Endodermal cell (in vitro differentiated cells): ENCODE measurements at regions not wholly inside any gene's neighbourhood (a gene's known extent, or its start where the extent isn't known, plus 50 kb on each side); places are given as distances from the start of the nearest gene placed in this dataset.

Source experiments
- DNase-seq: peaks from one replicate; pipeline ENCODE4 v3.0.0-alpha.2; 2017
- H3K27ac ChIP-seq: 2 replicates; pipeline ENCODE4 v1.5.1; 2013; ENCODE audit warnings: mild to moderate bottlenecking, low read depth, low read length, moderate library complexity
- H3K27me3 ChIP-seq: 2 replicates; pipeline ENCODE4 v1.6.1; 2013; ENCODE audit warnings: mild to moderate bottlenecking, low read length, moderate library complexity; ENCODE audit not compliant: insufficient read depth, control insufficient read depth, poor library complexity, severe bottlenecking
- H3K36me3 ChIP-seq: 2 replicates; pipeline ENCODE4 v1.7.0; 2013; ENCODE audit warnings: mild to moderate bottlenecking, low read length, moderate library complexity; ENCODE audit not compliant: control insufficient read depth, insufficient read depth
- H3K4me1 ChIP-seq: one replicate; pipeline ENCODE4 v1.7.0; 2013; ENCODE audit warnings: low read length; ENCODE audit not compliant: control insufficient read depth, insufficient read depth
- H3K4me3 ChIP-seq: 2 replicates; pipeline ENCODE4 v1.5.1; 2013; ENCODE audit warnings: mild to moderate bottlenecking, low read length, moderate library complexity
- H3K9ac ChIP-seq: 2 replicates; pipeline ENCODE4 v1.6.1; 2013; ENCODE audit warnings: mild to moderate bottlenecking, low read length, moderate library complexity; ENCODE audit not compliant: poor library complexity, severe bottlenecking; ENCODE audit errors: extremely low read depth
- H3K9me3 ChIP-seq: 2 replicates; pipeline ENCODE4 v1.6.1; 2013; ENCODE audit warnings: mild to moderate bottlenecking, low read length, moderate library complexity; ENCODE audit not compliant: control insufficient read depth
- H3K27ac Mint-ChIP-seq: 2 replicates; pipeline ENCODE4 v1.8.0; 2020; ENCODE audit warnings: mixed read lengths
- H3K27me3 Mint-ChIP-seq: 2 replicates; pipeline ENCODE4 v1.8.0; 2021; ENCODE audit warnings: mild to moderate bottlenecking, mixed read lengths; ENCODE audit not compliant: insufficient read depth
- H3K36me3 Mint-ChIP-seq: 2 replicates; pipeline ENCODE4 v1.8.0; 2020; ENCODE audit warnings: low read depth, mixed read lengths
- H3K4me1 Mint-ChIP-seq: 2 replicates; pipeline ENCODE4 v1.8.0; 2020; ENCODE audit warnings: mixed read lengths
- H3K4me3 Mint-ChIP-seq: 2 replicates; pipeline ENCODE4 v1.8.0; 2020; ENCODE audit warnings: mild to moderate bottlenecking, moderate library complexity, mixed read lengths
- H3K9me3 Mint-ChIP-seq: 2 replicates; pipeline ENCODE4 v1.8.0; 2020; ENCODE audit warnings: mild to moderate bottlenecking, mixed read lengths
- CTCF ChIP-seq: fragments of 200-600 bp; sonication (generic); conservative IDR thresholded peaks from 2 replicates; pipeline ENCODE4 v1.5.0; 2021; ENCODE audit warnings: antibody characterized with exemption, mild to moderate bottlenecking
- WGBS, 2 experiments: methylation state at CpG; one replicate each; pipeline versions ENCODE4 v1.1.5 to v1.1.7; 2013; ENCODE audit warnings: missing lambda C conversion rate in 2 of 2, mixed read lengths in 1 of 2; ENCODE audit not compliant: insufficient coverage in 1 of 2, insufficient read length in 1 of 2; 5-methylcytosine and 5-hydroxymethylcytosine counted together

DNA sequence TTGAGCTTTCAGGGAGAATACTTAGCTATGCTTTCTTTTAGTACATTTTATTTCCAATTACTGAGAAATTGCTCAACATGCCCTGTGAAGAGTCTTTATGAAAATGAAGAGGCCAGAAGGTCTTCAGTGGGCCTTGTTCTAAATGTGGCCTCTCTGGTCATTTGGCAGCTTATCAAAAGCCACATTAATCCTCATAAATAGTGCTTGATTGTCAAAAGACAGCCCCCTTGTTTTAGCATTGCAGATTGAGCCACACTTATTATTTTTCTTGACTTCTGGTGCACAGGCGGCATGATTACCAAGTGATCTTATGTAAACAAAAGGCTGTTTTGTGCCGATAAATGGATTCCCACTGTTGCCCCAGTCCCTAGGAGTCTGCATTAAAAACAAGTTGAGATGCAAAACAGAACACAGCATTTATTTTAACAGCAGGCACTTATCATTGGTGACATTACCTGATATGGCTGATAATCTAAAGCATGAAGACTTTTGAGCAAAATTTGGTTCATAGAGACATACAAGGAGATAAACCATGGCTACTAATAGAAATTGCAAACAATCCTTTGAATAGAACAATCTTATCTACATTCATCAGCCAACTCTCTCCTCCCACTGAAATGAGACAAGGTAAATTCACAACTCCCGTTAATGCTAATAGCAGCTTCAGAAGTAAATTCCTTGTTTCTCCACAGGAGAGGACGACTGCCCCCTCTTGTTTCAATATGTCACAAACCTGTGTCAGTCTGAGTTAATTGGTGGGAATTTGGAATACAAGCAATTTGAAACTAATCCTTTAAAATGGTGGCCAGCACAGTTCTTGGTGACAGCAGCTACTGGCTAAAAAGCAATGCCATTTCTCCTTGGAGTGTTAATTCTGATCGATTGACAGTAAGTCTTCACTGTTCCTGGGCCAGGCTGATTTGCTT lies 194.3 kb downstream of the NSUN3 start:
- H3K4me3 Mint-ChIP-seq: no peak overlapping the region
- H3K27ac ChIP-seq: no peak overlapping the region
- WGBS, 2 experiments: 21 to 55% methylated on average over 2 to 5 of the region's 5 CpGs
- H3K9me3 ChIP-seq: peaks cover 33% of the 10 kb centered on the region
- H3K4me1 ChIP-seq: peaks cover 4% of the 10 kb centered on the region
- H3K4me1 Mint-ChIP-seq: peaks cover 54% of the 10 kb centered on the region
- no peaks in the 10 kb centered on the region for H3K36me3 ChIP-seq
- TF ChIP-seq CTCF: peak; percentile 68
- no peak overlapping the region for H3K9ac ChIP-seq
- H3K4me3 ChIP-seq: no peak overlapping the region
- DNase-seq: peak; percentile 62
- H3K9me3 Mint-ChIP-seq: peaks cover 5% of the 10 kb centered on the region
- peak overlapping the region; percentile 79 for H3K27ac Mint-ChIP-seq
- peaks cover 4% of the 10 kb centered on the region for H3K36me3 Mint-ChIP-seq
- H3K27me3 ChIP-seq: no peaks in the 10 kb centered on the region
- no peaks in the 10 kb centered on the region for H3K27me3 Mint-ChIP-seq

GRCh38 chr3:94258851-94259250 lies 196.0 kb downstream of the NSUN3 start:
- TF ChIP-seq CTCF: no peak
- H3K9me3 Mint-ChIP-seq: peaks cover 5% of the 10 kb centered on the region

GRCh38 chr3:94259291-94259690 lies 196.4 kb downstream of the NSUN3 start:
- H3K27ac Mint-ChIP-seq: peak overlapping the region; percentile 79
- H3K4me1 Mint-ChIP-seq: peaks cover 39% of the 10 kb centered on the region
- peaks cover 4% of the 10 kb centered on the region for H3K36me3 Mint-ChIP-seq
- no peaks in the 10 kb centered on the region for H3K27me3 Mint-ChIP-seq
- H3K9ac ChIP-seq: no peak overlapping the region
- H3K27ac ChIP-seq: no peak overlapping the region
- TF ChIP-seq CTCF: no peak
- WGBS, 2 experiments: 92 to 100% methylated on average over 1 of the region's 1 CpG
- H3K4me3 Mint-ChIP-seq: no peak overlapping the region
- H3K27me3 ChIP-seq: no peaks in the 10 kb centered on the region
- peak overlapping the region; percentile 19 for H3K4me3 ChIP-seq
- H3K4me1 ChIP-seq: peaks cover 4% of the 10 kb centered on the region
- H3K9me3 ChIP-seq: peaks cover 33% of the 10 kb centered on the region
- H3K36me3 ChIP-seq: no peaks in the 10 kb centered on the region
- peak; percentile 56 for DNase-seq
- H3K9me3 Mint-ChIP-seq: peaks cover 5% of the 10 kb centered on the region

More at GRCh38 chr3:94258851-94259250, 196.0 kb downstream of the NSUN3 start:
- Mint-ChIP-seq H3K4me3 (no peak overlapping the region), H3K27ac (peak overlapping the region; percentile 79), H3K27me3 (no peaks in the 10 kb centered on the region), H3K36me3 (peaks cover 4% of the 10 kb centered on the region), H3K4me1 (peaks cover 39% of the 10 kb centered on the region)
- no peaks in the 10 kb centered on the region for H3K36me3 ChIP-seq
- no peaks in the 10 kb centered on the region for H3K27me3 ChIP-seq
- H3K4me3 ChIP-seq: peak overlapping the region; percentile 19
- DNase-seq: peak; percentile 67
- H3K9me3 ChIP-seq: peaks cover 33% of the 10 kb centered on the region
- H3K4me1 ChIP-seq: peaks cover 4% of the 10 kb centered on the region
- no peak overlapping the region for H3K9ac ChIP-seq
- H3K27ac ChIP-seq: no peak overlapping the region
